DND-41 (cell line): ENCODE measurements at regions not wholly inside any gene's neighbourhood (a gene's known extent, or its start where the extent isn't known, plus 50 kb on each side); places are given as distances from the start of the nearest gene placed in this dataset.

Source experiments
- ATAC-seq: fragments of 200-7000 bp; cut with Tn5 transposase; 3 replicates; pipeline ENCODE4 v1.9.1; 2021; ENCODE audit warnings: low read depth; ENCODE audit not compliant: insufficient read depth
- DNase-seq: peaks from one replicate; pipeline ENCODE4 v3.0.0-alpha.2; 2020
- H2AFZ ChIP-seq: 2 replicates; pipeline ENCODE4 v1.6.0; 2012; ENCODE audit warnings: low read depth, low read length
- H3K27ac ChIP-seq: 2 replicates; pipeline ENCODE4 v1.5.1; 2012; ENCODE audit warnings: low read length, inconsistent platforms
- H3K27me3 ChIP-seq: fragments of 200-600 bp; sonication (generic); 2 replicates; pipeline ENCODE4 v1.6.0; 2012; ENCODE audit warnings: low read length, mild to moderate bottlenecking, inconsistent platforms; ENCODE audit not compliant: insufficient read depth, poor library complexity
- H3K36me3 ChIP-seq: 2 replicates; pipeline ENCODE4 v1.5.1; 2012; ENCODE audit warnings: low read length, inconsistent platforms; ENCODE audit not compliant: insufficient read depth
- H3K4me1 ChIP-seq: 2 replicates; pipeline ENCODE4 v1.5.1; 2012; ENCODE audit warnings: mild to moderate bottlenecking, low read length; ENCODE audit not compliant: insufficient read depth
- H3K4me2 ChIP-seq: 2 replicates; pipeline ENCODE4 v1.6.0; 2012; ENCODE audit warnings: mild to moderate bottlenecking, moderate library complexity, low read length, inconsistent platforms; ENCODE audit not compliant: insufficient read depth
- H3K4me3 ChIP-seq, 2 experiments: fragments of 200-600 bp in 1 of 2; shearing (Covaris generic) in 1 of 2; 2 replicates each; pipeline ENCODE4 v1.5.1; 2012 to 2016; ENCODE audit warnings: inconsistent platforms in 2 of 2, low read length in 2 of 2, mild to moderate bottlenecking in 2 of 2, low read depth in 1 of 2, moderate library complexity in 1 of 2
- H3K79me2 ChIP-seq: 2 replicates; pipeline ENCODE4 v1.6.0; 2012; ENCODE audit warnings: low read length, inconsistent platforms; ENCODE audit not compliant: insufficient read depth
- H3K9ac ChIP-seq: 2 replicates; pipeline ENCODE4 v1.6.0; 2012; ENCODE audit warnings: low read depth, mild to moderate bottlenecking, inconsistent platforms, low read length, moderate library complexity
- H3K9me3 ChIP-seq: 2 replicates; pipeline ENCODE4 v1.5.1; 2012; ENCODE audit warnings: low read length, moderate library complexity, mild to moderate bottlenecking, inconsistent platforms; ENCODE audit not compliant: insufficient read depth, severe bottlenecking
- H4K20me1 ChIP-seq: 2 replicates; pipeline ENCODE4 v1.6.0; 2012; ENCODE audit warnings: low read length; ENCODE audit not compliant: insufficient read depth
- EZH2 ChIP-seq: IDR thresholded peaks from 3 replicates; pipeline ENCODE4 v1.6.1; 2012; ENCODE audit warnings: borderline replicate concordance, low read depth, mild to moderate bottlenecking, moderate library complexity, low read length, inconsistent platforms; ENCODE audit not compliant: severe bottlenecking
- TF ChIP-seq, protein P1 (sequence below): IDR thresholded peaks from 2 replicates; pipeline ENCODE4 v1.5.1; 2012; ENCODE audit warnings: borderline replicate concordance, low read length, moderate library complexity, mild to moderate bottlenecking; ENCODE audit not compliant: poor library complexity, severe bottlenecking; ENCODE audit errors: extremely low read depth

DNA sequence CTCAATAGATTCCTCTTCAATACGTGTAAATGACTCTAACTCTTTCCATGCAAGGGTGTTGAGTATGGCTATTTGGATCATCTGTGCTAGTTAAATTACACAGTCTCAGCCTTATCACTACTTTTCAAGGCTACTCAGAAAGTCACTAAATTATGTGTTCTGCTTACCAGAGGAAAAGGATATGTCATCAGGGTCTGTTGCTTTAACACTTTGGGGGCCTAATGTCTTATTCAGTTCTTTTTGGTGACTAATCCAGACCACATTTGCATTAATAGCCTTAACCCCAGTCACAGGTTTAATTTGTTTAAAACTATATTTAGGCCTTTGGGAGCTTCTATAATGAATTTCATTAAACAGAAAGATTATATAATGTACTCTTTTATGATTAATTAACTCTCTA, 649.3 kb downstream of the RPS29 start:
- TF ChIP-seq EZH2: no peak
- TF ChIP-seq, protein P1, sequence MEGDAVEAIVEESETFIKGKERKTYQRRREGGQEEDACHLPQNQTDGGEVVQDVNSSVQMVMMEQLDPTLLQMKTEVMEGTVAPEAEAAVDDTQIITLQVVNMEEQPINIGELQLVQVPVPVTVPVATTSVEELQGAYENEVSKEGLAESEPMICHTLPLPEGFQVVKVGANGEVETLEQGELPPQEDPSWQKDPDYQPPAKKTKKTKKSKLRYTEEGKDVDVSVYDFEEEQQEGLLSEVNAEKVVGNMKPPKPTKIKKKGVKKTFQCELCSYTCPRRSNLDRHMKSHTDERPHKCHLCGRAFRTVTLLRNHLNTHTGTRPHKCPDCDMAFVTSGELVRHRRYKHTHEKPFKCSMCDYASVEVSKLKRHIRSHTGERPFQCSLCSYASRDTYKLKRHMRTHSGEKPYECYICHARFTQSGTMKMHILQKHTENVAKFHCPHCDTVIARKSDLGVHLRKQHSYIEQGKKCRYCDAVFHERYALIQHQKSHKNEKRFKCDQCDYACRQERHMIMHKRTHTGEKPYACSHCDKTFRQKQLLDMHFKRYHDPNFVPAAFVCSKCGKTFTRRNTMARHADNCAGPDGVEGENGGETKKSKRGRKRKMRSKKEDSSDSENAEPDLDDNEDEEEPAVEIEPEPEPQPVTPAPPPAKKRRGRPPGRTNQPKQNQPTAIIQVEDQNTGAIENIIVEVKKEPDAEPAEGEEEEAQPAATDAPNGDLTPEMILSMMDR: no peak
- Histone ChIP-seq H3K9me3 (no peaks in the 10 kb centered on the region), H3K79me2 (no peaks in the 10 kb centered on the region), H4K20me1 (no peaks in the 10 kb centered on the region), H3K27ac (no peak overlapping the region), H3K36me3 (no peaks in the 10 kb centered on the region), H3K4me3 (no peak overlapping the region), H3K27me3 (no peaks in the 10 kb centered on the region), H3K4me2 (no peak overlapping the region), H3K9ac (no peak overlapping the region), H2AFZ (no peak overlapping the region), H3K4me1 (no peaks in the 10 kb centered on the region)
- ATAC-seq (no peak), DNase-seq (no peak)

DNA sequence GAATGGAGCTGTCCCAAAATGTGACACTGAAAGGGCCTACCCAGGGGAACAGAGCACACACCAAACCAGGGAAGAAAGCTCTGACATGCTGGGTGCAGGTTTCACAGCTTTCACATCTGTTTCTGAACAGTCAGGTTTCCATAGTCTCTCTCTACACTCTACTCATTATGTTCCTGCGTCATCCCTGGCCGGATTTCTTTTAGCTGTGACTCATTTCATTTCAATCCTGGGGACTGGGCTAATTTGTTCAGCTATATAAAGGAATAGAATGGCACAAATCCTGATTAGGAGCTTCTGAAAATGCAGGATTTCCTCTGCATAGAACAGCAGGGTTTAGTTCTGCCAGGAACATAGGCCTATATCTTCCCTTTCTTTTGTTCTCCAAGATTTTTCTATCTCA, 649.8 kb downstream of the RPS29 start:
- H2AFZ ChIP-seq: no peak overlapping the region
- H3K9me3 ChIP-seq: no peaks in the 10 kb centered on the region
- no peaks in the 10 kb centered on the region for H3K27me3 ChIP-seq
- H3K9ac ChIP-seq: no peak overlapping the region
- H3K4me1 ChIP-seq: no peaks in the 10 kb centered on the region
- no peaks in the 10 kb centered on the region for H4K20me1 ChIP-seq
- H3K27ac ChIP-seq: no peak overlapping the region
- ATAC-seq: no peak
- H3K79me2 ChIP-seq: no peaks in the 10 kb centered on the region
- no peak overlapping the region for H3K4me2 ChIP-seq
- no peaks in the 10 kb centered on the region for H3K36me3 ChIP-seq
- TF ChIP-seq, protein P1: no peak
- no peak for TF ChIP-seq EZH2
- H3K4me3 ChIP-seq: no peak overlapping the region
- no peak for DNase-seq

DNA sequence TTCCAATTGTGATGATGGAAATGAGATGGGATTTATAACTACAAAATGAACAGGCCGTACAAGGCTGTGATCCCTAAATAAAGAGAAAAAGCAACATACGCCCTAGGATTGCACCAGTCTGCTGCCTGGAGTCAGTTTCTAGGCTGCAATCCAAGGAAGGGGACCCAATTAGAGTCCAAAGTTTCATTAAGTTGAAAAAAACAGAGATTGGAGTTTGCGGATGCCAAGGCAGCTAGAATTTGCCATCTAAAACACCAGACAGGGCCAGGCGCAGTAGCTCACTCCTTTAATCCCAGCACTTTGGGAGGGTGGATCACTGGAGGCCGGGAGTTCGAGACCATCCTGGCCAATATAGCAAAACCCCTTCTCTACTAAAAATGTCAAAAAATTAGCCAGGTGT, 661.0 kb downstream of the RPS29 start:
- Histone ChIP-seq H3K4me2 (no peak overlapping the region), H3K27ac (no peak overlapping the region), H4K20me1 (no peaks in the 10 kb centered on the region), H3K9me3 (no peaks in the 10 kb centered on the region), H2AFZ (no peak overlapping the region), H3K4me1 (no peaks in the 10 kb centered on the region), H3K36me3 (no peaks in the 10 kb centered on the region), H3K4me3 (no peak overlapping the region), H3K79me2 (no peaks in the 10 kb centered on the region), H3K9ac (no peak overlapping the region), H3K27me3 (no peaks in the 10 kb centered on the region)
- ATAC-seq: no peak
- no peak for TF ChIP-seq EZH2
- TF ChIP-seq, protein P1: no peak
- DNase-seq: no peak

DNA sequence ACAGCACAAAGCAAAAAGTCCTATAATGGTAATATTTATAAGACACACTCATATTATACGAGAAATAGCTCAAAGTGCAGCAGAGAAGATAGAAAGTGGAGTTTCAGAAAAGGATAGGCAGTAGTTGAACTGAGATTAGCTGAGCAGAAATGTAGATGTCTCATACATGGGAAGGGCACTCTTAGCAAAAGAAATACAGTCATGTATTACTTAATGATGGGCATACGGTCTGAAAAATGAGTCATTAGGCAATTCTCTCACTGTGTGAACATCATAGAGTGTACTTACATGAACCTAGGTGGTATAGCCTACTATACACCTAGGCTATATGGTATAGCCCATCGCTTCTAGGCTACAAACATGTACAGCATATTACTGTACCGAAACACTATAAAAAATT, 671.3 kb downstream of the RPS29 start:
- H3K36me3 ChIP-seq: no peaks in the 10 kb centered on the region
- H2AFZ ChIP-seq: no peak overlapping the region
- ATAC-seq (no peak), DNase-seq (no peak)
- no peak overlapping the region for H3K9ac ChIP-seq
- no peak for TF ChIP-seq EZH2
- TF ChIP-seq, protein P1: no peak
- no peak overlapping the region for H3K4me3 ChIP-seq
- H3K4me2 ChIP-seq: no peak overlapping the region
- no peaks in the 10 kb centered on the region for H4K20me1 ChIP-seq
- H3K27ac ChIP-seq: no peak overlapping the region
- H3K9me3 ChIP-seq: no peaks in the 10 kb centered on the region
- H3K79me2 ChIP-seq: no peaks in the 10 kb centered on the region
- no peaks in the 10 kb centered on the region for H3K27me3 ChIP-seq
- no peaks in the 10 kb centered on the region for H3K4me1 ChIP-seq
